ENCODE measurements at regions not wholly inside any gene's neighbourhood (a gene's known extent, or its start where the extent isn't known, plus 50 kb on each side); places are given as distances from the start of the nearest gene placed in this dataset.

DNA sequence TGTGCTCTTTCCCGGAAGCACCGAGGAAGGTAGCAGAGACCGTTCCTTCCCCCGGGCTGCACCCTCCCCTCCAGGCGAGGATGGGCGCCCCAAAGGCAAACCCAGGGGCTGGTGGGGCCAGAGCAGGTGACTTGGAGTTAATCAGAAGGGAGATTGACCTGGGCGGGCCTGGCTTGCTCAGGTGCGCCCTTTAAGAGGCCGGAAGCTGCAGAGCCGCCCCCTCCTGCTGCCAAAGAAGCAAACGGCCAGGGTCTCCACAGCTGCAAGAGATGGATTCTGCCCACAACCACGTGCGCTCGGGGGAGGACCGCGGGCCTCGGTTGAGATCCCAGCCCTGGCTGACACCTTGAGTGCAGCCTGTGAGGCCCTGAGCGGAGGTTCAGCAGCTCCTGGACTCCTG, 218.2 kb upstream of the NAALADL2 start:
- Histone ChIP-seq H3K9ac (ENCODE audit: insufficient read depth, low read length, poor library complexity, severe bottlenecking) (no peak overlapping the region), H3K4me1 (ENCODE audit: control insufficient read depth in 1 of 2, insufficient read depth in 2 of 2, low read length in 2 of 2) (no peaks in the 10 kb centered on the region), H3K4me2 (replicated peaks; ENCODE audit: extremely low read depth, low read length, poor library complexity, severe bottlenecking) (no peak overlapping the region), H3K79me2 (ENCODE audit: insufficient read depth, low read length) (no peaks in the 10 kb centered on the region), H3K27me3 (ENCODE audit: control insufficient read depth in 2 of 2, insufficient read depth in 2 of 2, low read length in 2 of 2) (no peaks in the 10 kb centered on the region), H3K9me3 (replicated peaks in 1 of 2; ENCODE audit: control insufficient read depth in 1 of 2, insufficient read depth in 1 of 2, low read length in 2 of 2) (peaks cover 0 to 7% of the 10 kb centered on the region in 2 donors), H3K4me3 (replicated peaks in 1 of 3; ENCODE audit: low read depth in 2 of 3, low read length in 3 of 3) (no peak overlapping the region), H3K27ac (ENCODE audit: low read depth in 1 of 2, low read length in 2 of 2) (no peak overlapping the region), H4K20me1 (ENCODE audit: insufficient read depth, low read length) (no peaks in the 10 kb centered on the region), H3K36me3 (replicated peaks in 1 of 2; ENCODE audit: control insufficient read depth in 1 of 2, insufficient read depth in 2 of 2, low read length in 2 of 2) (no peaks in the 10 kb centered on the region), H2AFZ (ENCODE audit: insufficient read depth, low read depth, low read length, poor library complexity, severe bottlenecking) (no peak overlapping the region)
- no peaks in the 10 kb centered on the region for H3K36me3 Mint-ChIP-seq
- peaks cover 0 to 12% (median 0%) of the 10 kb centered on the region in 7 donors for H3K9me3 Mint-ChIP-seq
- TF ChIP-seq, protein P1, sequence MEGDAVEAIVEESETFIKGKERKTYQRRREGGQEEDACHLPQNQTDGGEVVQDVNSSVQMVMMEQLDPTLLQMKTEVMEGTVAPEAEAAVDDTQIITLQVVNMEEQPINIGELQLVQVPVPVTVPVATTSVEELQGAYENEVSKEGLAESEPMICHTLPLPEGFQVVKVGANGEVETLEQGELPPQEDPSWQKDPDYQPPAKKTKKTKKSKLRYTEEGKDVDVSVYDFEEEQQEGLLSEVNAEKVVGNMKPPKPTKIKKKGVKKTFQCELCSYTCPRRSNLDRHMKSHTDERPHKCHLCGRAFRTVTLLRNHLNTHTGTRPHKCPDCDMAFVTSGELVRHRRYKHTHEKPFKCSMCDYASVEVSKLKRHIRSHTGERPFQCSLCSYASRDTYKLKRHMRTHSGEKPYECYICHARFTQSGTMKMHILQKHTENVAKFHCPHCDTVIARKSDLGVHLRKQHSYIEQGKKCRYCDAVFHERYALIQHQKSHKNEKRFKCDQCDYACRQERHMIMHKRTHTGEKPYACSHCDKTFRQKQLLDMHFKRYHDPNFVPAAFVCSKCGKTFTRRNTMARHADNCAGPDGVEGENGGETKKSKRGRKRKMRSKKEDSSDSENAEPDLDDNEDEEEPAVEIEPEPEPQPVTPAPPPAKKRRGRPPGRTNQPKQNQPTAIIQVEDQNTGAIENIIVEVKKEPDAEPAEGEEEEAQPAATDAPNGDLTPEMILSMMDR (IDR thresholded peaks at IDR 0.05), result no peak
- no peak overlapping the region for H3K4me3 Mint-ChIP-seq
- intact Hi-C loops (cut with micrococcal nuclease), result no loop called here
- no peak for DNase-seq
- WGBS (ENCODE audit: insufficient coverage), result 93% methylated on average over 16 of the region's 18 CpGs
- peaks cover 0 to 2% (median 0%) of the 10 kb centered on the region in 3 donors for H3K27me3 Mint-ChIP-seq (ENCODE audit: low read depth in 3 of 3)
- no peak overlapping the region for H3K27ac Mint-ChIP-seq
- no peaks in the 10 kb centered on the region for H3K4me1 Mint-ChIP-seq

GRCh38 chr3:174644287-174644686, 214.8 kb upstream of the NAALADL2 start:
- H3K36me3 Mint-ChIP-seq, result no peaks in the 10 kb centered on the region
- H3K27ac Mint-ChIP-seq, result no peak overlapping the region
- H3K4me3 Mint-ChIP-seq, result no peak overlapping the region
- no peaks in the 10 kb centered on the region for H3K79me2 ChIP-seq (ENCODE audit: insufficient read depth, low read length)
- no peaks in the 10 kb centered on the region for H3K27me3 ChIP-seq (ENCODE audit: control insufficient read depth in 2 of 2, insufficient read depth in 2 of 2, low read length in 2 of 2)
- no peaks in the 10 kb centered on the region for H3K36me3 ChIP-seq (replicated peaks in 1 of 2; ENCODE audit: control insufficient read depth in 1 of 2, insufficient read depth in 2 of 2, low read length in 2 of 2)
- H3K9ac ChIP-seq (ENCODE audit: insufficient read depth, low read length, poor library complexity, severe bottlenecking), result no peak overlapping the region
- peaks cover 0 to 7% of the 10 kb centered on the region in 2 donors for H3K9me3 ChIP-seq (replicated peaks in 1 of 2; ENCODE audit: control insufficient read depth in 1 of 2, insufficient read depth in 1 of 2, low read length in 2 of 2)
- TF ChIP-seq, protein P1 (IDR thresholded peaks at IDR 0.05), result no peak
- no peaks in the 10 kb centered on the region for H4K20me1 ChIP-seq (ENCODE audit: insufficient read depth, low read length)
- no peaks in the 10 kb centered on the region for H3K4me1 ChIP-seq (ENCODE audit: control insufficient read depth in 1 of 2, insufficient read depth in 2 of 2, low read length in 2 of 2)
- intact Hi-C loops (cut with micrococcal nuclease), result no loop called here
- no peak overlapping the region for H3K27ac ChIP-seq (ENCODE audit: low read depth in 1 of 2, low read length in 2 of 2)
- no peak overlapping the region for H3K4me2 ChIP-seq (replicated peaks; ENCODE audit: extremely low read depth, low read length, poor library complexity, severe bottlenecking)
- H2AFZ ChIP-seq (ENCODE audit: insufficient read depth, low read depth, low read length, poor library complexity, severe bottlenecking), result no peak overlapping the region
- peaks cover 0 to 12% (median 0%) of the 10 kb centered on the region in 7 donors for H3K9me3 Mint-ChIP-seq
- H3K4me3 ChIP-seq (replicated peaks in 1 of 3; ENCODE audit: low read depth in 2 of 3, low read length in 3 of 3), result no peak overlapping the region
- no peak for DNase-seq
- no peaks in the 10 kb centered on the region for H3K4me1 Mint-ChIP-seq
- peaks cover 0 to 2% (median 0%) of the 10 kb centered on the region in 3 donors for H3K27me3 Mint-ChIP-seq (ENCODE audit: low read depth in 3 of 3)
